ENCODE measurements at regions not wholly inside any gene's neighbourhood (a gene's known extent, or its start where the extent isn't known, plus 50 kb on each side); places are given as distances from the start of the nearest gene placed in this dataset.

GRCh38 chr2:190005513-190005912, 57.0 kb downstream of the MSTN start:
- Histone ChIP-seq H2BK5ac (ENCODE audit: insufficient read length, low read length) (no peak overlapping the region), H3K27me3 (ENCODE audit: insufficient read depth, low read length) (no peaks in the 10 kb centered on the region), H3K79me1 (ENCODE audit: insufficient read depth, low read depth, low read length, poor library complexity, severe bottlenecking) (no peaks in the 10 kb centered on the region), H3T11ph (ENCODE audit: low read length) (no peak overlapping the region), H3K23ac (ENCODE audit: insufficient read length, low read depth, low read length) (no peak overlapping the region), H3K23me2 (ENCODE audit: insufficient read length, low read depth, low read length, poor library complexity, severe bottlenecking) (no peaks in the 10 kb centered on the region), H2BK12ac (ENCODE audit: insufficient read length, low read depth, low read length) (no peak overlapping the region), H2BK20ac (ENCODE audit: low read depth, low read length, poor library complexity, severe bottlenecking) (no peak overlapping the region), H3K27ac (ENCODE audit: insufficient read length, low read depth, low read length) (no peak overlapping the region), H4K20me1 (ENCODE audit: control insufficient read depth, insufficient read depth, insufficient read length) (no peaks in the 10 kb centered on the region), H2BK15ac (ENCODE audit: low read depth, low read length) (no peak overlapping the region), H3K4me1 (ENCODE audit: insufficient read depth, low read length) (no peaks in the 10 kb centered on the region), H3K4ac (ENCODE audit: low read depth, low read length) (no peak overlapping the region), H3K4me2 (ENCODE audit: insufficient read depth, insufficient read length, low read length) (no peak overlapping the region), H3K79me2 (ENCODE audit: insufficient read depth, low read length) (no peaks in the 10 kb centered on the region), H2AFZ (ENCODE audit: low read length) (no peak overlapping the region), H3K9me3 (ENCODE audit: control insufficient read depth, low read depth, low read length) (no peaks in the 10 kb centered on the region), H4K8ac (replicated peaks; ENCODE audit: insufficient read length, low read depth, low read length) (no peak overlapping the region), H3K18ac (ENCODE audit: insufficient read length, low read depth, low read length) (no peak overlapping the region), H3K14ac (ENCODE audit: insufficient read depth, low read length) (no peak overlapping the region), H2AK5ac (ENCODE audit: insufficient read length, low read length) (no peak overlapping the region), H3K9ac (ENCODE audit: extremely low read depth, insufficient read length, low read length) (no peak overlapping the region), H2BK120ac (ENCODE audit: low read depth, low read length, poor library complexity, severe bottlenecking) (no peak overlapping the region), H3K56ac (ENCODE audit: insufficient read length, low read depth, low read length) (no peak overlapping the region), H4K5ac (ENCODE audit: insufficient read length, low read depth, low read length) (no peak overlapping the region), H4K91ac (ENCODE audit: insufficient read length, low read depth, low read length) (no peak overlapping the region)
- Mint-ChIP-seq H3K36me3 (ENCODE audit: insufficient read depth in 1 of 3, low read depth in 3 of 3) (no peaks in the 10 kb centered on the region), H3K4me3 (no peak overlapping the region), H3K4me1 (no peaks in the 10 kb centered on the region), H3K27ac (no peak overlapping the region), H3K27me3 (ENCODE audit: low read depth) (no peaks in the 10 kb centered on the region; the same call in 1 of the 2 replicates), H3K9me3 (no peaks in the 10 kb centered on the region)
- TF ChIP-seq CTCF (conservative IDR thresholded peaks at IDR 0.05) = no peak
- no peak for DNase-seq
